HepG2 (cell line): ENCODE measurements at regions not wholly inside any gene's neighbourhood (a gene's known extent, or its start where the extent isn't known, plus 50 kb on each side); places are given as distances from the start of the nearest gene placed in this dataset.

Source experiments
- ATAC-seq: fragments of 200-7000 bp; cut with Tn5 transposase; 3 replicates; pipeline ENCODE4 v1.9.1; 2020; ENCODE audit warnings: mild to moderate bottlenecking, moderate library complexity
- BruUV-seq: library from RNA; stranded (reverse); fragments of 400-500 nt; replicated peaks from 2 replicates; lab custom pipeline; 2021; lab: Mats Ljungman, UMichigan
- CTCF ChIA-PET: fragments of 300-600 bp; formaldehyde crosslinking; extraction: SDS; loops from one replicate; lab custom pipeline; 2021; ENCODE audit warnings: low total read pairs, inconsistent platforms, low intra/inter-chr PET ratio; lab: Yijun Ruan, JAX
- POLR2A ChIA-PET: fragments of 350-600 bp; sonication (Branson Sonifier 250); formaldehyde crosslinking; loops from one replicate; lab custom pipeline; 2020; ENCODE audit warnings: antibody characterized with exemption, inconsistent platforms; lab: Yijun Ruan, JAX
- DNase-seq: peaks from one replicate; pipeline ENCODE4 v3.0.0-alpha.2; 2015; ENCODE audit warnings: low spot score
- FAIRE-seq: peaks from 3 replicates; lab custom pipeline; 2011; peaks lifted over from hg19 to GRCh38; lab: Jason Lieb, UNC
- H2AFZ ChIP-seq: one replicate; pipeline ENCODE4 v1.6.1; 2011; ENCODE audit warnings: low read length, inconsistent platforms
- H3K27ac ChIP-seq: fragments of 300-600 bp; 3 replicates; pipeline ENCODE4 v1.8.0; 2011; ENCODE audit warnings: mixed run types, mild to moderate bottlenecking, mixed read lengths, low read length, inconsistent platforms; ENCODE audit not compliant: insufficient read depth; ENCODE audit errors: extremely low read length
- H3K27me3 ChIP-seq, 2 experiments: fragments of 200-600 bp in 1 of 2; 2 replicates in 1 of 2; 3 replicates in 1 of 2; pipeline versions ENCODE4 v1.6.0 to v1.8.0; 2011; ENCODE audit warnings: low read length in 2 of 2, mild to moderate bottlenecking in 2 of 2, moderate library complexity in 2 of 2, inconsistent platforms in 1 of 2; ENCODE audit not compliant: insufficient read depth in 2 of 2, control insufficient read depth in 1 of 2
- H3K36me3 ChIP-seq, 2 experiments: fragments of 200-600 bp in 1 of 2; replicated peaks in 1 of 2; 2 replicates in 1 of 2; 3 replicates in 1 of 2; pipeline versions ENCODE4 v1.5.1 to v1.8.0; 2011; ENCODE audit warnings: low read length in 2 of 2, inconsistent platforms in 1 of 2; ENCODE audit not compliant: insufficient read depth in 2 of 2, control insufficient read depth in 1 of 2
- H3K4me1 ChIP-seq: 2 replicates; pipeline ENCODE4 v1.5.1; 2012; ENCODE audit warnings: low read length, inconsistent platforms; ENCODE audit not compliant: insufficient read depth
- H3K4me2 ChIP-seq: 2 replicates; pipeline ENCODE4 v1.6.0; 2011; ENCODE audit warnings: low read depth, low read length, inconsistent platforms
- H3K4me3 ChIP-seq, 3 experiments: fragments of 200-600 bp in 1 of 3; sonication (generic), shearing (Covaris generic) in 1 of 3; replicated peaks in 1 of 3; 2 replicates each; pipeline ENCODE4 v1.5.1; 2011 to 2016; ENCODE audit warnings: low read length in 3 of 3, inconsistent platforms in 2 of 3, low read depth in 2 of 3, mild to moderate bottlenecking in 2 of 3, control low read depth in 1 of 3, mixed read lengths in 1 of 3; ENCODE audit not compliant: insufficient read depth in 1 of 3
- H3K79me2 ChIP-seq: one replicate; pipeline ENCODE4 v1.6.1; 2011; ENCODE audit warnings: low read length, inconsistent platforms; ENCODE audit not compliant: insufficient read depth
- H3K9ac ChIP-seq: 2 replicates; pipeline ENCODE4 v1.6.0; 2011; ENCODE audit warnings: mild to moderate bottlenecking, low read depth, low read length, inconsistent platforms; ENCODE audit not compliant: insufficient read depth
- H3K9me3 ChIP-seq: 2 replicates; pipeline ENCODE4 v1.5.1; 2012; ENCODE audit warnings: mild to moderate bottlenecking, low read length
- H4K20me1 ChIP-seq: 2 replicates; pipeline ENCODE4 v1.6.0; 2011; ENCODE audit warnings: inconsistent platforms, mild to moderate bottlenecking, low read length, moderate library complexity; ENCODE audit not compliant: insufficient read depth
- E2F2 ChIP-seq: sonication (generic); formaldehyde crosslinking; IDR thresholded peaks from 2 replicates; pipeline ENCODE4 v1.4.0; 2020; ENCODE audit warnings: missing genetic modification reagents, borderline replicate concordance
- IRF2 ChIP-seq: IDR thresholded peaks from 2 replicates; pipeline ENCODE4 v1.6.1; 2018; ENCODE audit warnings: missing genetic modification reagents, missing compliant biosample characterization
- ZBTB42 ChIP-seq: sonication (generic); formaldehyde crosslinking; IDR thresholded peaks from 2 replicates; pipeline ENCODE4 v1.5.0; 2020; ENCODE audit warnings: mild to moderate bottlenecking, missing genetic modification reagents
- ZNF446 ChIP-seq: sonication (generic); formaldehyde crosslinking; IDR thresholded peaks from 2 replicates; pipeline ENCODE4 v1.5.0; 2020; ENCODE audit warnings: mild to moderate bottlenecking, missing genetic modification reagents
- ZNF564 ChIP-seq: sonication (generic); formaldehyde crosslinking; IDR thresholded peaks from 2 replicates; pipeline ENCODE4 v1.8.1; 2023; ENCODE audit warnings: mild to moderate bottlenecking, missing genetic modification reagents
- WGBS: methylation state at CpG from one replicate; pipeline ENCODE4 v1.1.6; 2017; ENCODE audit warnings: low lambda C conversion rate; 5-methylcytosine and 5-hydroxymethylcytosine counted together
- in situ Hi-C: cut with HindIII; loops from 2 replicates; pipeline ENCODE4 v1.10.0; 2017; ENCODE audit warnings: low pct_unique_long_range_greater_than_20kb; ENCODE audit not compliant: extremely low pct_ligation_motif_present
- intact Hi-C: fragments of 100-400 bp; cut with micrococcal nuclease; formaldehyde crosslinking; loops from one replicate; pipeline ENCODE4 v1.10.0; 2022; ENCODE audit not compliant: unreplicated experiment

DNA sequence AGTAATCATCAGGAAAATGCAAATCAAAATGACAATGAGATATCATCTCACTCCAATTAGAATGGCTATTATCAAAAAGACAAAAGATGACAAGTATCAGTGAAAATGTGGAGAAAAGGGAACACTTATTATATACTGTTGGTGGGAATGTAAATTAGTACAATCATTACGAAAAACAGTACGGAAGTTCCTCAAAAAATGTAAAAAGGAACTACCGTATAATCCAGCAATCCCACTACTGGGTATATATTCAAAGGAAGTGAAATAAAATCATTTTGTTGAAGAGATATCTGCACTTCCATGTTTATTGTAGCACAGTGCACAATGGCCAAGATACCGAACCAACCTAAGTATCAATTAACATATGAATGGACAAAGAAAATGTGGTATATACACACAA, 52.4 kb upstream of the TEX51 start:
- in situ Hi-C loops (no loop called here), intact Hi-C loops (no loop called here)
- H3K27me3 ChIP-seq = peaks cover 0 to 13% of the 10 kb centered on the region in 2 experiments; a peak in 2 of 5 replicates
- no peaks in the 10 kb centered on the region for H3K36me3 ChIP-seq
- no TSS peak for BruUV-seq
- no peak overlapping the region for H3K9ac ChIP-seq
- ATAC-seq (no peak), FAIRE-seq (no peak), DNase-seq (no peak)
- no peaks in the 10 kb centered on the region for H3K9me3 ChIP-seq
- CTCF ChIA-PET = no interaction called here
- POLR2A ChIA-PET = no interaction called here
- no peak overlapping the region for H3K4me2 ChIP-seq
- H3K4me3 ChIP-seq = no peak overlapping the region
- no peaks in the 10 kb centered on the region for H3K4me1 ChIP-seq
- H3K79me2 ChIP-seq = no peaks in the 10 kb centered on the region
- no peak overlapping the region for H3K27ac ChIP-seq
- WGBS = 58% methylated on average over 4 of the region's 4 CpGs
- no peaks in the 10 kb centered on the region for H4K20me1 ChIP-seq
- no peak overlapping the region for H2AFZ ChIP-seq
- TF ChIP-seq IRF2 (CRISPR knock-in tag) = no peak
- TF ChIP-seq E2F2 = no peak
- no peak for TF ChIP-seq ZNF446 (CRISPR knock-in tag)
- no peak for TF ChIP-seq ZNF564 (CRISPR knock-in tag)
- no peak for TF ChIP-seq ZBTB42
